NT2/D1 (cell line): ENCODE measurements at regions not wholly inside any gene's neighbourhood (a gene's known extent, or its start where the extent isn't known, plus 50 kb on each side); places are given as distances from the start of the nearest gene placed in this dataset.
"Not testable (repeated sequence)": the region's sequence is repeated elsewhere in the genome, so short reads cannot be mapped to it uniquely, and the experiment has no call there.

Source experiments
- DNase-seq: peaks from one replicate; pipeline ENCODE4 v3.0.0-alpha.2; 2011; ENCODE audit warnings: low read depth, low spot score
- H3K27me3 ChIP-seq: 2 replicates; pipeline ENCODE4 v1.6.0; 2011; ENCODE audit warnings: mild to moderate bottlenecking; ENCODE audit not compliant: insufficient read length, insufficient read depth
- H3K36me3 ChIP-seq: 2 replicates; pipeline ENCODE4 v1.6.1; 2011; ENCODE audit warnings: mild to moderate bottlenecking, low read length, mixed read lengths; ENCODE audit not compliant: insufficient read depth, insufficient read length
- H3K4me1 ChIP-seq: 2 replicates; pipeline ENCODE4 v1.5.1; 2011; ENCODE audit not compliant: insufficient read depth, insufficient read length
- H3K4me3 ChIP-seq: 2 replicates; pipeline ENCODE4 v1.5.1; 2011; ENCODE audit warnings: low read depth; ENCODE audit not compliant: insufficient read length
- H3K9ac ChIP-seq: 2 replicates; pipeline ENCODE4 v1.6.0; 2011; ENCODE audit warnings: low read depth; ENCODE audit not compliant: insufficient read length
- H3K9me3 ChIP-seq: 2 replicates; pipeline ENCODE4 v1.5.1; 2011; ENCODE audit warnings: mild to moderate bottlenecking, low read length; ENCODE audit not compliant: insufficient read depth
- SUZ12 ChIP-seq: IDR thresholded peaks from 2 replicates; pipeline ENCODE4 v1.6.1; 2011; ENCODE audit not compliant: insufficient read length, insufficient read depth; ENCODE audit errors: extremely low read depth
- YY1 ChIP-seq: IDR thresholded peaks from 2 replicates; pipeline ENCODE4 v1.6.1; 2011; ENCODE audit not compliant: insufficient read length, insufficient read depth
- ZNF274 ChIP-seq: IDR thresholded peaks from 2 replicates; pipeline ENCODE4 v1.6.1; 2011; ENCODE audit warnings: mild to moderate bottlenecking, low read depth, low read length

- TF ChIP-seq ZNF274 = no peak
- no peak for TF ChIP-seq YY1
- no peak for TF ChIP-seq SUZ12
- DNase-seq = no peak
- Histone ChIP-seq H3K9ac (no peak overlapping the region), H3K27me3 (no peaks in the 10 kb centered on the region), H3K4me1 (no peaks in the 10 kb centered on the region), H3K9me3 (peaks cover 14% of the 10 kb centered on the region; the same call in 1 of the 2 replicates), H3K36me3 (no peaks in the 10 kb centered on the region), H3K4me3 (no peak overlapping the region)
Observed at GRCh38 chrX:68953331-68953730, 124.5 kb downstream of the EFNB1 start.

- not testable (repeated sequence) for H3K4me1 ChIP-seq, DNase-seq, H3K36me3 ChIP-seq, H3K9me3 ChIP-seq, H3K27me3 ChIP-seq, H3K9ac ChIP-seq, H3K4me3 ChIP-seq
Observed at GRCh38 chrX:68951942-68952619, 123.3 kb downstream of the EFNB1 start.

DNA sequence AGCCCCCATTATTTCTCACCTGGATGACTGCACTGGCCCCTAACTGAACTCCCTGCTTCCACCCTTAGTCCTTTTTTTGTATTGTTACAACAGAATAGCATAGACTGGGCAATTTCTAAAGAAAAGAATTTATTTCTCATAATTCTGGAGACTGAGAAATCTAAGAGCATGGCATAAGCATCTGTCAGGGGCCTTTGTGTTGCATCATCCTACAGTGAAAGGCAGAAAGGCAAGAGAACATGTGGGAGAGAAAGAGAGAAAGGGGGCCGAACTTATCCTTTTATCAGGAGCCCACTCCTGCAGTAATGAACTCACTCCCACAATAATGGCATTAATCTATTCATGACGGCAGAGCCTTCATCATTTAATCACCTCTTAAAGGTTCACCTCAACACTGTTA is 122.1 kb downstream of the EFNB1 start:
- H3K4me3 ChIP-seq = no peak overlapping the region

GRCh38 chrX:68947882-68948605 is 119.2 kb downstream of the EFNB1 start:
- Histone ChIP-seq H3K4me3 (no peak overlapping the region), H3K4me1 (no peaks in the 10 kb centered on the region), H3K27me3 (no peaks in the 10 kb centered on the region), H3K9me3 (no peaks in the 10 kb centered on the region), H3K9ac (no peak overlapping the region), H3K36me3 (no peaks in the 10 kb centered on the region)
- no peak for TF ChIP-seq ZNF274
- TF ChIP-seq YY1 = no peak
- TF ChIP-seq SUZ12 = no peak
- DNase-seq = no peak

More for the DNA sequence above, 122.1 kb downstream of the EFNB1 start:
- no peaks in the 10 kb centered on the region for H3K27me3 ChIP-seq
- H3K9me3 ChIP-seq = peaks cover 9% of the 10 kb centered on the region; the same call in 1 of the 2 replicates
- DNase-seq = no peak
- H3K4me1 ChIP-seq = no peaks in the 10 kb centered on the region
- no peak overlapping the region for H3K9ac ChIP-seq
- TF ChIP-seq YY1 (no peak), ZNF274 (no peak), SUZ12 (no peak)
- H3K36me3 ChIP-seq = no peaks in the 10 kb centered on the region

DNA sequence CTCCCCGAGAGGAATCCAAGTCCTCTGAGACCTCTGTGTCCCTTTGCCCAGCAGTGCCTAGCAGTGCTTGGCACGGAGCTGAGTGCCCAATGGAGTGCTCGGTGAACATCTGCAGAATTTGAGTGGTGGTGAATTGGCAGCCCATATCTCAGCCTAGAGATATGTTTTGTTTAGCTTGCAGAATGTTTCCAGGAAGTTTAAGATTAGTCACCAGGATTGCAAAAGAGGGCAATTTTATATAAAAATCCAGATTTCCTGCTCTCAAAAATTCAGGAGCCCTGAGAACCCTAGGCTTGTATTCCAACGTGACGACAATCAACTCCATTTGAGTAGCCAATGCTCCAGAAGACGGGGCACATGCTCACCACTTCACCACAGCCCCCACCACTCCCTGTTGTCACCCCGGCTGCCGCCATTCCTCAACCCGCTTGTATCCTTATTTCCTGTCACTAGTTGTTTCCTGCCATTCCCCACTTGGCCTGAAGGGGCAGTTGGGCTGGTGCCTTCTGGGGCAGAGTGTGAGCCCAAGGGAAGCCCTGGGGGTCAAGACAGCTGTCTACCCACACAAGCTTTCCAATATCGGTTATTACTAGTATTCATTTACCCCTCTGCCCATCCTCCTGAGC is 116.9 kb downstream of the EFNB1 start:
- H3K27me3 ChIP-seq = no peaks in the 10 kb centered on the region
- H3K36me3 ChIP-seq = no peaks in the 10 kb centered on the region
- TF ChIP-seq ZNF274 (no peak), SUZ12 (no peak), YY1 (no peak)
- no peak for DNase-seq
- no peak overlapping the region for H3K9ac ChIP-seq
- no peaks in the 10 kb centered on the region for H3K4me1 ChIP-seq
- H3K4me3 ChIP-seq = no peak overlapping the region
- no peaks in the 10 kb centered on the region for H3K9me3 ChIP-seq

GRCh38 chrX:68945081-68945602 is 116.3 kb downstream of the EFNB1 start:
- Histone ChIP-seq H3K9me3 (no peaks in the 10 kb centered on the region), H3K27me3 (no peaks in the 10 kb centered on the region), H3K9ac (no peak overlapping the region)

GRCh38 chrX:68944211-68944610 is 115.4 kb downstream of the EFNB1 start:
- no peaks in the 10 kb centered on the region for H3K36me3 ChIP-seq
- no peaks in the 10 kb centered on the region for H3K9me3 ChIP-seq
- no peak overlapping the region for H3K9ac ChIP-seq
- TF ChIP-seq SUZ12 (no peak), ZNF274 (no peak), YY1 (no peak)
- no peaks in the 10 kb centered on the region for H3K27me3 ChIP-seq
- H3K4me1 ChIP-seq = peaks cover 3% of the 10 kb centered on the region
- H3K4me3 ChIP-seq = no peak overlapping the region
- DNase-seq = no peak

More at GRCh38 chrX:68945081-68945602, 116.3 kb downstream of the EFNB1 start:
- TF ChIP-seq ZNF274 = no peak
- no peak for TF ChIP-seq YY1
- no peak for TF ChIP-seq SUZ12
- no peaks in the 10 kb centered on the region for H3K4me1 ChIP-seq
- H3K36me3 ChIP-seq = no peaks in the 10 kb centered on the region
- DNase-seq = no peak
- no peak overlapping the region for H3K4me3 ChIP-seq
